ENCODE measurements at regions not wholly inside any gene's neighbourhood (a gene's known extent, or its start where the extent isn't known, plus 50 kb on each side); places are given as distances from the start of the nearest gene placed in this dataset.

DNA sequence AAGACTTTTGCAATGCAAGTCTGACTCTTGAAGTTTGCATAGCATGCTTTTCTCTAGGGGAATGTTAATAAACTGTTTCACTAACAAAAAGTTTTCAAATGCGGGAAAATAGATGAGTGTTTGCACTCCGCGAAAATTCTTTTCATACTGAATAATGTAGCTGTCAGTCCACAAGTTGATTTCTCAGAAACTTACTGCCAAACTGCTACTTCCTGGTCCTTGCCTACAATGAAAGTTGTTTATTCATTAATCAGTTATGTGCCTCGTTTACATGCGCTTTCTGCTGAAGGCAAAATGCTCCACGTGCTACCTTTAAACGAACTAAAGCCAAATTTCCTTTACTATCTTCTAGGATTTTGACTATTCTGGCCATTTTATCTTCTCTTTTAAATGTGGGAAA is 166.2 kb downstream of the MAGEB17 start:
- TF ChIP-seq CTCF (conservative IDR thresholded peaks at IDR 0.05) (no peak), ZFX (IDR thresholded peaks at IDR 0.05) (no peak)
